ENCODE measurements at regions not wholly inside any gene's neighbourhood (a gene's known extent, or its start where the extent isn't known, plus 50 kb on each side); places are given as distances from the start of the nearest gene placed in this dataset.

DNA sequence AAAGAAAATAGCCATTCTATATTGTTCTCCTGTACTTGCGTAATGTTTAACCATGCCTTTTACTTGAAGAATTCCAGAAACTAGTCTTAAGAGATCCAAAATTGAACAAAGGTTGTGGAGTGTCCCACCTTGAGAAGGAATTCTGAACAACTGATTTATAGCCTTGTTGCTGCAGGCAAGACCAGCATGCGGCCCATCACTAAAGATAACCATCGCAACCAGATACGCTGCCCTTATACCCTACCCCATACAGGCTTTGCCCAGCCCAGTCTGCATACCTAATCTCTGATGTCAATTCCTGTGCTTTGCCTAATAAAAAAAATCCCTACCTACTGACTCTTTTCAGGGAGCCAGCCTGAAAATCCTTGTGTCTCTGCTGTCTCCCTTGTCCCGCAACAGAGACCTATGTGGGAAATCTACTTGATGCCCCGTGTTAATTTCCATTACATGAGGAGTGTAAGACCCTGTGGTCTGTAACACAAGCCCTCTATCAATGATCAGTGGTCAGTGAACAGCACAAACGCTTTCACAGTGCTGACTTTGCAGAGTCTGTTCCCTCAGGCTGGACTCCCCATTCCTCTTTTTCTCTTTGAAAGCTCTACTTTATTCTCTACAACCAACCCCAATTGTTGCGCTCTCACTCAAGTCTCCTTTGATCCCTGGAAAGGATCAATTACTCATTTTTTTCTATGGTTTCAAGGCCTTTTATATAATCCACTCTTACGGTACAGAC, 125.7 kb upstream of the BTBD3 start:
- no peak for DNase-seq (ENCODE audit: low spot score)
- in situ Hi-C loops (cut with HindIII; ENCODE audit: low sequenced_read_pairs), result no loop called here

DNA sequence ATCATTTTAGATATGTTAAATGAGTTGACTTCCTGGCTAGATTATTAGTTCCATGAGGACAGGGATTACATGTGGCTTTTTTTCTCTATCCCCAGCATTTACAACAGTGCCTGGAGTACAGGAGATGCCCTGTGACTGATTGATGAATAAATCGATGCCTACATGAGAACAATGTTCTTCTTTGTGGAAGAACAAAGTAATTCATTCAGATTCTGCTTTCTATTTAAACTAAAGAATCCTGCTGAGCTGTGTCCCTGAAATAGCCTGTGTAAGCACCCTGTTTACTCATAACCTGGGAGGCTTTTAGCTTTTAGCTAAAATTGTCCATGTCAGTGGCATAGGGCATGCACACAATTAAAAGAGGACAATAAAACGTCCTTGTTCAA, 125.1 kb upstream of the BTBD3 start:
- in situ Hi-C loops (cut with HindIII; ENCODE audit: low sequenced_read_pairs), result no loop called here
- no peak for DNase-seq (ENCODE audit: low spot score)

DNA sequence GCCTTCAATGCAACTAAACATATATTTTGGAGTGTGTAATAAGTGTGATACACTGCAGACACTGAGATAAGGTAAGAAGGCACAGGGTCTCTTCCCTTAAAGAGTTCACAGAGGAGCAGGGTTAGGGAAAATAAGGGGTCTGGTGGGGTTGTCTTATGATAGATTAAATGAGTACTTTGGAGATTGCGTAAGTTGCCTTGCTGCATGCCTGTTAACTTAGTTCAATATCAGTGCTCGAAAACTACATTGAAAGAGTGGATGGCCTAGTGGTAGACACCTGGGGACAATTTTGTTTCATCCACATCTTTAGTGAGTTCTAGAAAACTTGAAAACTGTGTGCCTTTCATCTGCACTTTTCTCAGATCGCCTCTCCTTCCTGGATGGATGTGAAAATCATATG, 123.2 kb upstream of the BTBD3 start:
- in situ Hi-C loops (cut with HindIII; ENCODE audit: low sequenced_read_pairs), result no loop called here
- DNase-seq (ENCODE audit: low spot score), result no peak

DNA sequence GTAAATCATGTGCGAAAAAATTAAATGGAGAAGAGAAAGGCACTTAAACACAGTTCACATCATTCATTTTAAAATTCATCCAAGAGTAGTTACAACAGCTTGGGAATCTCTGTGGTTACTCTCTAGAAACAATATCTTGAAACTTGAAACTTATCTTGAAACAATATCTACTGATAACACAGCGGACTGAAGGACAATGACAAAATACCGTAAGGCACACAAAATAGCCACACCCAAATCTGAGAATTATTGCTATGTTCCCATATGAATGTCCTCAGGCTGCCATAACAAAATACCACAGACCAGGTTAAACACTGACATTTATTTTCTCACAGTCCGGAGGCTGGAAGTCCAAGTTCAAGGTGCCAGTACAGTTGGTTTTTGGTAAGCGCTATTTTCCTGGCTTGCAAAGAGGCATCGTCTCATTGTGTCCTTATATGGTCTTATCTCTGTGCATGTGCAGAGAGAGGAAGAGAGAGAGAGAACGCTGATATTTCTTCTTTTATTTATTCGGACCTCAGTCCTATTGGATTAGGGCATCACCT, 122.5 kb upstream of the BTBD3 start:
- no peak for DNase-seq (ENCODE audit: low spot score)
- in situ Hi-C loops (cut with HindIII; ENCODE audit: low sequenced_read_pairs), result no loop called here

DNA sequence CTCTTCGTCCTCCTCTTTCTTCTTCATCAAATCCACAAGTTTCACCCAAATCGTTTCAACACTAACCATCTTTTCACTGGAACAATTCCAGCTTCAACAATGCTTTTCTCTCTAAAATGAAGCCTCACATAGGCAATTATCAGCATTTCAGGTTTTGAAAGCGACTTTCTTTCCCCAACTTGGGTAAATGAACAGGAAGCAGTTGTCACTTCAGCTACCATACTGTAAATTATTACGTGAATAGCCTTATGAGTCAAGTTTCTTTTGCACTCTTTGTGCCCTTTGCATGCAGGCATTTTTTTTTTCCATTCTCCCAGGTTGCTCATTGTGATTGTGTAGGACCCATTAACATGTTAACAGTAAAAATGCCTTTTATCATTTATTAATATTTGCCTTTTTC, 121.7 kb upstream of the BTBD3 start:
- in situ Hi-C loops (cut with HindIII; ENCODE audit: low sequenced_read_pairs), result no loop called here
- no peak for DNase-seq (ENCODE audit: low spot score)

DNA sequence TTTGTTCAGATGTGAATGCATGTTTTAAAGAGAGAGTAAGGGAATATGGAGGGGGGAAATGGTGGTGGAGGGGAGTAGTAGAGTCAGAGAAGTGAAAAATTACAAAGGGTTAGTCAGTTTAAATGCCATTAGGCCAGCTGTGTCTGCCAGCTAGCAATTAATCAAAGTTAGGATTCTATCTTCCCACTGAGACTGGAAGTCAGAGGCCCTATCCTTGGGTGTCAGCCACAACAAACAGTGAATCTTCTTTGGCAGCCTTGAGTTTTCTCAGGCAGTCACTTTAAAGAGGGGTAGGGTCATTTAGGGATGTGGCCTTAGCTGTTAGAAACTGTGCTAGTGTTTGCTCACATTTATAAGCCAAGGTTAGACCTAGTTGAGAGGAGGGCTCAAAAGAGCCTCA, 120.5 kb upstream of the BTBD3 start:
- DNase-seq (ENCODE audit: low spot score), result no peak

DNA sequence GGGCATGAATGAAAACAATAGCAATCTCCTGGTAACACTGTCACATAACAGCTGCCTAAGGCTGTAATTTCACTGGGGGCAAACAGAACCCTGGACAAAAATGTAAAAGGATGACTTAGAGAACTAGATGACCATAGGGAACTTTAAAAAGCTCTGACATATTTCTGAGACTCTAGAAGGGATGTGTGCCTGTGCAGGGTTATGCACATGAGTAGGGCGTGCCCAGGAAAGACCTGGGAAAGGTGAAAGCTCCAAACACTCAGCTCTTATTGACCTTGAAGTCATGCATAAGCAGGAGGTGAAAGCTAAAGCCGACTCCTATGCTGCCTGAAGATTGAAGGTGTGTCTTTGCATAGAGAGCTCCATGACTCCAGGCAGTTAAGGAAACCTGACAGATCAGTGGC, 118.4 kb upstream of the BTBD3 start:
- in situ Hi-C loops (cut with HindIII; ENCODE audit: low sequenced_read_pairs), result no loop called here
- DNase-seq (ENCODE audit: low spot score), result no peak

More for the DNA sequence above, 120.5 kb upstream of the BTBD3 start:
- in situ Hi-C loops (cut with HindIII; ENCODE audit: low sequenced_read_pairs), result no loop called here

DNA sequence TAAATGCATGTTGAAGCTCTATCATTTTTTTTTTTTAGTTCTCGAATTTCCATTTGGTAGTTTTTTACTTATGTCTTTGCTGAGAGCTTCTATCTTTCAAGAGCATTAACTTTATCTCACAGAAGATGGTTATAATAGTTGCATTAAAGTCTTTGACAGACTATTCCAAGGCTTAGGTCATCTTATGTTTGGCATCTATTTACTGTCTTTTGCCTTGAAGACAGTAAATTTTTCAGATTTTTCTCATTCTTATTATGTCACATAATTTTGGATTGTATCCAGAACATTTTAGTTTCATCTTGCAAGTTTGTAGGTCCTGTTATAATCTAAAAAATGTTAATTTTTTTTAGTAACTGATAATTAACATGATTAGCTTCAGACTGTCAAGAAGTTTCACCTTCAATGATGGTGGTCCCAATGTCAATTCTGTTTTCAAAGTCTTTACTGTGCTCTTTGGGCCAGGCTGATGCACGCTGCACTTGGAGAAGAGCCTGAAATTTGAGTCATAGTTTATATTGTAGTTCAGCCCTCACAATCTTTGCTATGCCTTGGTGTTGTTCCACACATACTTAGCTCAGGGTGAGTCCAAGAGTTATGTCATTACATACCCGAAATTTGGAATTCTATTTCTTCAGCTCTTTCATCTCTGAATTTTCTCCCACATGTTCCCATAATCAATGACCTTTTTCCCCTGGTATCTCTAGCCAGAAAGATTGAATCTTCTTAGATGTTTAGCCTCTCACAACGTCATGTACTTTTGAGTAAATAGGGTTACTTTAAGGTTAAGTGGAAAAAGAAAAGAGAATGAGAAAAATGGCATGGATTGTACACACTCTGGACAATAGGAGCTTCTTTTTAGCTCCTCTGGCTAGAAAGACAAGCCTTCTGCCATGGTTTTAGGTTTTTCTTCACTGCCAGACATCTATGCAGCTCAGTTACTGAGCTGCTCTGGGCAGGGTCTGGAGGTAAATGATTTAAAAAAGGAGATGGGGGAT, 110.3 kb upstream of the BTBD3 start:
- no peak for DNase-seq (ENCODE audit: low spot score)
- in situ Hi-C loops (cut with HindIII; ENCODE audit: low sequenced_read_pairs), result no loop called here

DNA sequence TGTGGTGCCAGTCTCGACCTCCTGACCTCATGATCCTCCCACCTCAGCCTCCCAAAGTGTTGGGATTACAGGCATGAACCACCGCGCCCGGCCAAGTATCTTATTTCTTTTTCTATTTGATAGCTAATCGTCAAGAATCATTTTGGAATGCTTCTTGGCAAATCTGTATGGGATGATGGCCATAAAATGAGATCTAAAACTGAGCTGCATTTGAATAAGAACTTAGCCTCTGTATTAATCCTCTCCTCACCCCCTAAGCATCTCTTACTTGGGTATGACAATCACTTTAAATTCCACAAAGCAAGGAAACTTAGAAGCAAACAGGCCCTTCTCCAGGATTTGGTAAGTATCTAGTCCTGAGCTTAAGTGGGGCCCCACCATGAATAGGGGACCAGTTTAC, 108.9 kb upstream of the BTBD3 start:
- in situ Hi-C loops (cut with HindIII; ENCODE audit: low sequenced_read_pairs), result no loop called here
- DNase-seq (ENCODE audit: low spot score), result no peak

DNA sequence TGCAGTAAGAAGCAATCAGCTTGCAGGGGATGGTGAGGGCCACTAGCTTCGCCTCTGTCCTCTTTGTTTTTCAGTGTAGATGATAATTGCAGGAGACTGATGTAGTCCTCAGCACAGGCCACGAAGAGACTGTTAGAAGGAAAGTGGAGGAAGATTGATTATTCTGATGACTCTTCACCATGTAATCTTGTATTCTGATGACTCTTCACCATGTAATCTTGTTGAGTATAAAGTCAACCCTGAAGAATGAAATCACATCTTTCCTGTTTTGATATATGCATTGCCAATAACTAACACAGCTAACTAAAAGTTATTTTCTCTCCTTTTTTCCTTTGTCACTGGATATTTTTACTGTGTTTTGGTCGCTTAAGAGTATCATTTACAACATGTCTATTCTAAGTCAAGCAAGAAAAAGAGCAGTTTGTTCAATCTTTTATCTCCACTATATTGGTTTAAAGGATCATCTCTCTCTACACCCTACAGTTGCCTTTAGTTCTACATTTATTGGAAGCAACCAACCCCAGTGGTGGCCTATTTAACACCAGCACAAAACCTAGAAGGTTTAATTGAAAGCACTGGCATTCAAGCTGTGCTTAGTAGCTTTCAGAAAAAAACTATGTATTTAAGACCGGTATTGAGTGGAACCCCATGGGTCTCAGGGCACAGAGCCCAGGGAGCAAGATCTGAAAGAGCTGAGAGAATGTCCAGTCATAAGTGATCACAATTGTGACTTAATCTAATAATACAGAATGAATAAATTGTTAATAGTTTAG, 107.2 kb upstream of the BTBD3 start:
- peak; percentile 6 for DNase-seq (ENCODE audit: low spot score)
- in situ Hi-C loops (cut with HindIII; ENCODE audit: low sequenced_read_pairs), result no loop called here

DNA sequence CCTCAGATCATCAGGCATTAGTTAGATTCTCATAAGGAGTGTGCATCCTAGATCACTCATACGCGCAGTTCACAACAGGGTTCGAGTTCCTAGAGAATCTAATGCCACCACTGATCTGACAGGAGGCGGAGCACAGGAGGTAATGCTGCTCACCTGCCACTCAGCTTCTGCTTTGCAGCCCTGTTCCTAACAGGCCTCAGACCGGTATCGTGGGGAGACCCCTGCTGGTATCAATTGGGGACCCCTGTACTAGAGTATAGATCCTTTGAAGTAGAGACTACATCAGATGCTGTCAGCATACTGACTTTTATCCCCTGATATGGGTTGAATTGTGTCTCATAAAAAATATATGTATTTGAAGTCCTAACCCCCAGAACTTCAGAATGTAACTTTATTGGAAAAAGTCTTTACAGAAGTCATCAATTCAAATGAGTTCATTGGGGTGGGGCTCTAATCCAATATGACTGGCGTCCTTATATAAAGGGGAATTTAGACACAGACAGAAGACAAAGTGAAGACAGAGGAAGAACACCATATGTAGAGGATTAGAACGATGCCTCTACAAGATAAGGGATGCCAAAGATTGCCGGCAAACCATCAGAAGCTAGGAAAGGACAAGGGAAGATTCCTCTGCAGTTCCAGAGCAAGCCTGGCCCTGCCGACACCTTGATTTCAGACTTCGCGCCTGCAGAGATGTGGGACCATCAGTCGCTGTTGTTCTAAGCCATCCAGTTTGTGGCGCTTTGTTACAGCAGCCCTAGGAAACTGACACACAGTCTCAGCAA, 104.4 kb upstream of the BTBD3 start:
- in situ Hi-C loops (cut with HindIII; ENCODE audit: low sequenced_read_pairs), result no loop called here
- no peak for DNase-seq (ENCODE audit: low spot score)

DNA sequence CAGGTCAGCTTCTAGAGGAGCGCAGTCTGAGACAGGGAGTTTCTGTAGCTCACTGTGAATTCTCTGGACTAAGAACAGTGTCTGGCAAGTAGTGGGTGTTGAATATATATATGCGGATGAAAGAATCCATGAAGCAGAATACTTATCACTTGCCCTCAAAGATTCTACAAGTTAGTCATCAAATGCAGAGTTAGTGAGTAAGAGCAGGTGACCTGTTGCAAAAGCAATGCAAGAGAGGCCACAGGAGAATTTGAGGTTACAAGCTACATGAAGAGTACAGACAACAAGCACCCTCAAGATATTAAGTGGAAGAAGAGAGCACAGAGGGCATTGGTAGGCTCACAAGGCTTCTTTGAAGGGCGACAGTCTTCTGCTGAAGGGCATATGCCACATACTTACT, 103.4 kb upstream of the BTBD3 start:
- in situ Hi-C loops (cut with HindIII; ENCODE audit: low sequenced_read_pairs), result no loop called here
- DNase-seq (ENCODE audit: low spot score), result no peak

DNA sequence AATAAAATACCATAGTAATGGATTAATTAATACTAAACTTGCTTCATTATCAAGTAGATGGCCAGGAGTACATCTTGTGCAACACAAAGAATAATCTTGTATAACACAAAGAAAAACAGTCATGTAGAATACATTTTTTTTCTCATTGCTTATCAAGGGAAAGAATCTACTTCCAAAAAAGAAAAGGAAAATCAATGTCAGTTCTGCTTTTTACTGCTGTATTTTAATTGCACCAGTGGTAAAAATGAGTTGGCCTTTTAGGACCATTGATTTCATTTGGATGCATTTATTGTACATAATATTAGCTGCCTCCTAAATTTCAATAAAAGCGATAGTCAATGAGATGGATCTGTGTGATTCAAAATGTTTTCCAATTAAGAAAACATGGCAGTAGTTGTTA, 96.9 kb upstream of the BTBD3 start:
- in situ Hi-C loops (cut with HindIII; ENCODE audit: low sequenced_read_pairs), result no loop called here
- DNase-seq (ENCODE audit: low spot score), result no peak

DNA sequence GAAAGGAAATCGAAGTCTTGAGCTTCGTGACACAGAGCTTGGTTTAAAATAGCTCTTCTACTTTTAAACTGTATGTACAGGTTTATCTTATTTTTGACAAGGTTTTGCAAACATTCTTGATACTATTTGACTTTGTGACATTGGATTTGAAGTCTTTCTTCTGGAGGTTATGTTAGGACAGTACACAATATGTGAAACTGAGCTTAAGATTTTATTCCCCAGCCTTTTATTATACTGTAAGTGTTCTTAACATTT, 95.2 kb upstream of the BTBD3 start:
- in situ Hi-C loops (cut with HindIII; ENCODE audit: low sequenced_read_pairs), result no loop called here
- no peak for DNase-seq (ENCODE audit: low spot score)

DNA sequence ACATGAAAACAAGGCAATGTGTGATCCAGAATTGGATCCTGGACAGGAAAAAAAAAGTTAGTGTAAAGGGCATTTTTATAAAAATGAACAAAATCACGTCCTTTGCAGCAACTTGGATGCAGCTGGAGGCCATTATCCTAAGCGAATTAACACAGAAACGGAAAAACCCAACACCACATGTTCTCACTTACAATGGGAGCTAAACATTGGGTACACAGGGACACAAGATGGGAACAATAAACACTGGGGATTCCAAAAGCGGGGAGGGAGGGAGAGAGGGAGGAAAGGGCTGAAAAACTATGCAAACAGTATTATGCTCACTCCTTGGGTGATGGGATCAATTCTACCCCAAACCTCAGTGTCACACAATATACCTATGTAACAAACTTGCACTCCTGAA, 91.4 kb upstream of the BTBD3 start:
- in situ Hi-C loops (cut with HindIII; ENCODE audit: low sequenced_read_pairs), result no loop called here
- DNase-seq (ENCODE audit: low spot score), result no peak

DNA sequence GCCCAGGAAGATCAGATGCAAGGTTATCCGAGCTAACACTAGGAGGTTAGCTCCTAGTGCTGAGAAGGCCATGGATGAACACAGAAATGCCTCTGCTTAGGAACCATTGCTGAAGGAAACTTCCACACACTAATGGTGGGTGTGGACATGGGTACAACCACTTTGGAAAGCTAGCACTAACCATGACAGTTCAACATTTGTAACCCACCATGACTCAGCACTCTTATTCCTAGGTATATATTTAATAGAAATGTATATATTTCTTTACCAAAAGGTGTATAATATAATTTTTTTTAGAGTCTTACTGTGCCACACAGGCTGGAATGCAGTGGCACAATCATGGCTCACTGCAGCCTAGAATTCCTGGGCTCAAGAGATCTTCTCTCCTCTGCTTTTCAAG, 85.3 kb upstream of the BTBD3 start:
- in situ Hi-C loops (cut with HindIII; ENCODE audit: low sequenced_read_pairs), result no loop called here
- DNase-seq (ENCODE audit: low spot score), result no peak

DNA sequence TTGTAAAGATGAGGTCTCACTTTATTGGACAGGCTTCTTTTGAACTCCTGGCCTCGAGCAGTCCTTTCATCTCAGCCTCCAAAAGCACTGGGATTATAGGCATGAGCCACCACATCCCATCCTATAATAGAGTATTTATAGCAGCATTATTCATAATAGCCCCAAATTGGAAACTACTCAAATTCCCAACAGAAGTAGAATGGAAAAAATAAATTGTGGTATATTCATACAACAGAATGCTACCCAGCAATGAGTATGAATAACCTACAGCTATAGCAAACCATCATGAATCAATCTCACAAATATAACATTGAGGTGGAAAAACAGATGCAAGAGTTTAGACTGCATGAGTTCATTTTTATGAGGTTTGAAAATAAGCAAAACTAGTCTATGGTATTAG, 84.8 kb upstream of the BTBD3 start:
- no peak for DNase-seq (ENCODE audit: low spot score)
- in situ Hi-C loops (cut with HindIII; ENCODE audit: low sequenced_read_pairs), result no loop called here

DNA sequence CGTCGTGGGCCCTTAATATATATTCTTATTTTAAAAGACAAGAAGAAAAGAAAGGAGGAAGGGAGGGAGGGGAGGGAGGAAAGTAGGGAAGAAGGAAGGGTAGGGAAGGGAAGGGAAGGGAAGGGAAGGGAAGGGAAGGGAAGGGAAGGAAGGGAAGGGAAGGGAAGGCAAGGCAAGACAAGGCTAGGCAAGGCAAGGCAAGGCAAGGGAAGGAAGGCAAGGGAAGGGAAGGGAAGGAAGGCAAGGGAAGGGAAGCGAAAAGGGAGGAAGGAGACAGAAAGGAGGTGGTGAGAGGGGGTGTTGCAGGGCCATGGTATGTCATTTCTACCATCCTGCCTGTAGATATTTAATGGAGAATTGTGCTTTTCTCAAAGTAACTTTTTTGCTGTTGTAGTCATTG, 83.9 kb upstream of the BTBD3 start:
- in situ Hi-C loops (cut with HindIII; ENCODE audit: low sequenced_read_pairs), result no loop called here
- DNase-seq (ENCODE audit: low spot score), result no peak

DNA sequence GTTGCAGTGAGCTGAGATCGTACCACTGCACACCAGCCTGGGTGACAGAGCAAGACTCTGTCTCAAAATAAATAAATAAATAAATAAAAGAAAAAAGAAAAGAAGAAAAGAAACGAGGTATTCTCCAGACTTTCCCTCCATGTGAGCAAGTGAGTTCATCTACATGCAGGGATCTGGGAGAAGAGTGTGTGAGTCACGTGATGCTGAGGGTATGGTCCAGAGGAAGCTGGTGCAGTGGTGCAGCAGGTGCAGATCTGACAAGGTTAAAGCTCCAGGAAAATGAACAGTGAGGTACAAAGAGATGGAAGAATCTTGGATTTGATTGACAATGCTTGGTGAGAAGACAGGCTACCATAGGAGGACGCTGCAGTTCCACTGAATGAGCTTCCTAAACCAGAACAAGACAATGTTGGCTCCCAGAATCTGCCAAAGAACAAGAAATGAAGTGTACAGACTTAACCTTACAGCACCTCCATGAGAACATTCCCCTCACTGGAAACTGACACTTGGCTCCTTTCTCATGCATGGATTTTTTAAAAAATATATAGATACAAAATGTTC, 79.5 kb upstream of the BTBD3 start:
- DNase-seq (ENCODE audit: low spot score), result no peak
- in situ Hi-C loops (cut with HindIII; ENCODE audit: low sequenced_read_pairs), result no loop called here
